A549 (cell line): ENCODE measurements at regions not wholly inside any gene's neighbourhood (a gene's known extent, or its start where the extent isn't known, plus 50 kb on each side); places are given as distances from the start of the nearest gene placed in this dataset.

Experiments used
- EP300 ChIP-seq, 2 experiments: fragments of >200 bp; sonication (Bioruptor Twin); formaldehyde crosslinking; IDR thresholded peaks; 2 replicates in 1 of 2; 3 replicates in 1 of 2; pipeline ENCODE4 v1.6.1; 2016 to 2017
- HDAC2 ChIP-seq: fragments of 200-600 bp; sonication (generic); IDR thresholded peaks from 2 replicates; pipeline ENCODE4 v1.6.1; 2016
- JUN ChIP-seq, 2 experiments: fragments of >200 bp; sonication (Bioruptor Twin); formaldehyde crosslinking; IDR thresholded peaks; 2 replicates in 1 of 2; 3 replicates in 1 of 2; pipeline ENCODE4 v1.6.1; 2016 to 2017
- POLR2A ChIP-seq: IDR thresholded peaks from 2 replicates; pipeline ENCODE4 v1.6.1; 2012; ENCODE audit warnings: mild to moderate bottlenecking, low read length
- POLR2AphosphoS2 ChIP-seq: conservative IDR thresholded peaks from 2 replicates; pipeline ENCODE4 v1.6.1; 2012; ENCODE audit warnings: low read length, improper control_type of control experiment, inconsistent platforms
- RAD21 ChIP-seq, 2 experiments: fragments of >200 bp in 1 of 2; sonication (Bioruptor Twin) in 1 of 2; formaldehyde crosslinking in 1 of 2; IDR thresholded peaks in 1 of 2; conservative IDR thresholded peaks in 1 of 2; 2 replicates in 1 of 2; 3 replicates in 1 of 2; pipeline ENCODE4 v1.6.1; 2012 to 2018; ENCODE audit warnings: inconsistent platforms in 1 of 2
- TF ChIP-seq, protein P1 (sequence below): fragments of >200 bp; sonication (Bioruptor Twin); formaldehyde crosslinking; IDR thresholded peaks from 3 replicates; pipeline ENCODE4 v1.5.1; 2016
- TF ChIP-seq, protein P2 (sequence below): fragments of 150-350 bp; IDR thresholded peaks from 2 replicates; pipeline ENCODE4 v1.6.1; 2014; ENCODE audit warnings: low read depth, mild to moderate bottlenecking, low read length
- TF ChIP-seq, protein P3 (sequence below): fragments of >200 bp; sonication (Bioruptor Twin); formaldehyde crosslinking; IDR thresholded peaks from 3 replicates; pipeline ENCODE4 v1.6.1; 2016
- TF ChIP-seq, protein P4 (sequence below): IDR thresholded peaks from 2 replicates; pipeline ENCODE4 v1.6.1; 2012

DNA sequence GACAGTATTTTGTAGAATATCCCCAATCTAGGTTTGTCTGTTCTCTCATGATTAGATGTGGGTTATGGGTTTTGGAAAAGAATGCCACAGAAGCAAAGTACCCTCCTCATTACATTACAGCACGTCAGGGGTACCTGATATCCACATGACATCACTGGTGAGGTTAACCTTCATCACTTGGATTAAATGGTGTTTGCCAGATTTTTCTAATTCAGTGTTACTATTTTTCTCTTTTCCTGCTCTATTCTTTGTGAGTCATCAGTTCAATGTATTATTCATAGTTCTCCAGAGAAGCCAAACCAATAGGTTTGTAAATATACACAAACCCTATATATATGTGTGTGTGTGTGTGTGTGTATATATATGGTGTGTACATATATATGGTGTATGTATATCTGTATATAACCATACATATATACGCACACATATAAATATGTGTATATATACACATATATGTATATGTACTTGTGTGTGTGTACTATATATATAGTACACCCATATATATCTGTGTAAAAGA is 131.4 kb downstream of the LMNTD1 start:
- TF ChIP-seq, protein P1, sequence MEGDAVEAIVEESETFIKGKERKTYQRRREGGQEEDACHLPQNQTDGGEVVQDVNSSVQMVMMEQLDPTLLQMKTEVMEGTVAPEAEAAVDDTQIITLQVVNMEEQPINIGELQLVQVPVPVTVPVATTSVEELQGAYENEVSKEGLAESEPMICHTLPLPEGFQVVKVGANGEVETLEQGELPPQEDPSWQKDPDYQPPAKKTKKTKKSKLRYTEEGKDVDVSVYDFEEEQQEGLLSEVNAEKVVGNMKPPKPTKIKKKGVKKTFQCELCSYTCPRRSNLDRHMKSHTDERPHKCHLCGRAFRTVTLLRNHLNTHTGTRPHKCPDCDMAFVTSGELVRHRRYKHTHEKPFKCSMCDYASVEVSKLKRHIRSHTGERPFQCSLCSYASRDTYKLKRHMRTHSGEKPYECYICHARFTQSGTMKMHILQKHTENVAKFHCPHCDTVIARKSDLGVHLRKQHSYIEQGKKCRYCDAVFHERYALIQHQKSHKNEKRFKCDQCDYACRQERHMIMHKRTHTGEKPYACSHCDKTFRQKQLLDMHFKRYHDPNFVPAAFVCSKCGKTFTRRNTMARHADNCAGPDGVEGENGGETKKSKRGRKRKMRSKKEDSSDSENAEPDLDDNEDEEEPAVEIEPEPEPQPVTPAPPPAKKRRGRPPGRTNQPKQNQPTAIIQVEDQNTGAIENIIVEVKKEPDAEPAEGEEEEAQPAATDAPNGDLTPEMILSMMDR, result no peak
- TF ChIP-seq POLR2AphosphoS2 (no peak), JUN (IDR thresholded peaks at IDR 0.05) (no peak), RAD21 (conservative IDR thresholded peaks at IDR 0.05 in 1 of 2, IDR thresholded peaks at IDR 0.05 in 1 of 2) (no peak), POLR2A (no peak), EP300 (IDR thresholded peaks at IDR 0.05) (no peak), HDAC2 (no peak)
- TF ChIP-seq, protein P2, sequence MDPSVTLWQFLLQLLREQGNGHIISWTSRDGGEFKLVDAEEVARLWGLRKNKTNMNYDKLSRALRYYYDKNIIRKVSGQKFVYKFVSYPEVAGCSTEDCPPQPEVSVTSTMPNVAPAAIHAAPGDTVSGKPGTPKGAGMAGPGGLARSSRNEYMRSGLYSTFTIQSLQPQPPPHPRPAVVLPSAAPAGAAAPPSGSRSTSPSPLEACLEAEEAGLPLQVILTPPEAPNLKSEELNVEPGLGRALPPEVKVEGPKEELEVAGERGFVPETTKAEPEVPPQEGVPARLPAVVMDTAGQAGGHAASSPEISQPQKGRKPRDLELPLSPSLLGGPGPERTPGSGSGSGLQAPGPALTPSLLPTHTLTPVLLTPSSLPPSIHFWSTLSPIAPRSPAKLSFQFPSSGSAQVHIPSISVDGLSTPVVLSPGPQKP, result no peak
- TF ChIP-seq, protein P3, sequence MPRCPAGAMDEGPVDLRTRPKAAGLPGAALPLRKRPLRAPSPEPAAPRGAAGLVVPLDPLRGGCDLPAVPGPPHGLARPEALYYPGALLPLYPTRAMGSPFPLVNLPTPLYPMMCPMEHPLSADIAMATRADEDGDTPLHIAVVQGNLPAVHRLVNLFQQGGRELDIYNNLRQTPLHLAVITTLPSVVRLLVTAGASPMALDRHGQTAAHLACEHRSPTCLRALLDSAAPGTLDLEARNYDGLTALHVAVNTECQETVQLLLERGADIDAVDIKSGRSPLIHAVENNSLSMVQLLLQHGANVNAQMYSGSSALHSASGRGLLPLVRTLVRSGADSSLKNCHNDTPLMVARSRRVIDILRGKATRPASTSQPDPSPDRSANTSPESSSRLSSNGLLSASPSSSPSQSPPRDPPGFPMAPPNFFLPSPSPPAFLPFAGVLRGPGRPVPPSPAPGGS, result no peak
- TF ChIP-seq, protein P4, sequence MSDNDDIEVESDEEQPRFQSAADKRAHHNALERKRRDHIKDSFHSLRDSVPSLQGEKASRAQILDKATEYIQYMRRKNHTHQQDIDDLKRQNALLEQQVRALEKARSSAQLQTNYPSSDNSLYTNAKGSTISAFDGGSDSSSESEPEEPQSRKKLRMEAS, result no peak
